K562 (cell line): ENCODE measurements at regions not wholly inside any gene's neighbourhood (a gene's known extent, or its start where the extent isn't known, plus 50 kb on each side); places are given as distances from the start of the nearest gene placed in this dataset.

ENCODE experiments used
- ATAC-seq: fragments of 200-7000 bp; cut with Tn5 transposase; 3 replicates; pipeline ENCODE4 v1.9.1; 2020; ENCODE audit warnings: moderate library complexity
- BruUV-seq: library from RNA; stranded (reverse); fragments of 400-500 nt; replicated peaks from 2 replicates; lab custom pipeline; 2021; lab: Mats Ljungman, UMichigan
- CTCF ChIA-PET: fragments of 300-600 bp; formaldehyde crosslinking; extraction: SDS; loops from one replicate; lab custom pipeline; 2021; ENCODE audit warnings: low intra/inter-chr PET ratio; lab: Yijun Ruan, JAX
- POLR2A ChIA-PET: fragments of 300-600, 350-650 bp; sonication (Branson Sonifier 250); formaldehyde crosslinking; extraction: SDS; loops from one replicate; lab custom pipeline; 2021; ENCODE audit warnings: antibody characterized with exemption, inconsistent platforms; lab: Yijun Ruan, JAX
- DNase-seq, 4 experiments: peaks; one replicate each; pipeline versions ENCODE4 v3.0.0 to v3.0.0-alpha.2; 2011 to 2018; ENCODE audit warnings: low spot score in 3 of 4, mixed read lengths in 3 of 4; ENCODE audit errors: extremely low read depth in 1 of 4
- FAIRE-seq: peaks from 2 replicates; lab custom pipeline; 2011; peaks lifted over from hg19 to GRCh38; lab: Jason Lieb, UNC
- H2AFZ ChIP-seq: 2 replicates; pipeline ENCODE4 v1.6.0; 2011; ENCODE audit warnings: low read depth, low read length, control low read depth, inconsistent platforms
- H3K27ac ChIP-seq: fragments of 200-600 bp; 3 replicates; pipeline ENCODE4 v1.8.0; 2011; ENCODE audit warnings: low read depth, mild to moderate bottlenecking, control low read depth, inconsistent platforms, low read length, moderate library complexity, mixed read lengths; ENCODE audit errors: extremely low read depth
- H3K27me3 ChIP-seq, 2 experiments: fragments of 300-600 bp in 1 of 2; 2 replicates in 1 of 2; 3 replicates in 1 of 2; pipeline versions ENCODE4 v1.6.0 to v1.8.0; 2011; ENCODE audit warnings: inconsistent platforms in 2 of 2, low read length in 2 of 2, mild to moderate bottlenecking in 1 of 2, mixed read lengths in 1 of 2, moderate library complexity in 1 of 2; ENCODE audit not compliant: control insufficient read depth in 2 of 2, insufficient read depth in 2 of 2
- H3K36me3 ChIP-seq: fragments of 300-600 bp; 3 replicates; pipeline ENCODE4 v1.8.0; 2011; ENCODE audit warnings: mild to moderate bottlenecking, low read length, inconsistent platforms; ENCODE audit not compliant: control insufficient read depth, insufficient read depth
- H3K4me1 ChIP-seq, 2 experiments: fragments of 200-600 bp in 1 of 2; replicated peaks in 1 of 2; 2 replicates in 1 of 2; 3 replicates in 1 of 2; pipeline versions ENCODE4 v1.5.1 to v1.8.0; 2011; ENCODE audit warnings: inconsistent platforms in 2 of 2, low read length in 2 of 2, mild to moderate bottlenecking in 1 of 2, mixed read lengths in 1 of 2, moderate library complexity in 1 of 2; ENCODE audit not compliant: control insufficient read depth in 2 of 2, insufficient read depth in 2 of 2
- H3K4me2 ChIP-seq: 2 replicates; pipeline ENCODE4 v1.6.1; 2011; ENCODE audit warnings: low read length, control low read depth, inconsistent platforms, mixed read lengths; ENCODE audit not compliant: insufficient read depth
- H3K4me3 ChIP-seq: fragments of 200-600 bp; sonication (generic), shearing (Covaris generic); 2 replicates; pipeline ENCODE4 v1.5.1; 2016; ENCODE audit warnings: control low read depth, inconsistent platforms
- H3K79me2 ChIP-seq: fragments of 200-600 bp; 3 replicates; pipeline ENCODE4 v1.8.0; 2011; ENCODE audit warnings: low read length, inconsistent platforms; ENCODE audit not compliant: control insufficient read depth, insufficient read depth
- H3K9ac ChIP-seq, 2 experiments: 2 replicates each; pipeline versions ENCODE4 v1.6.0 to v1.6.1; 2011; ENCODE audit warnings: low read depth in 2 of 2, low read length in 2 of 2, control low read depth in 1 of 2, inconsistent platforms in 1 of 2, mild to moderate bottlenecking in 1 of 2, mixed read lengths in 1 of 2; ENCODE audit not compliant: insufficient read depth in 1 of 2
- H3K9me1 ChIP-seq: one replicate; pipeline ENCODE4 v1.6.0; 2011; ENCODE audit warnings: inconsistent platforms, mild to moderate bottlenecking, low read length, moderate library complexity; ENCODE audit not compliant: control insufficient read depth, insufficient read depth
- H3K9me3 ChIP-seq: replicated peaks from 2 replicates; pipeline ENCODE4 v1.5.1; 2011; ENCODE audit warnings: low read depth, low read length, inconsistent platforms; ENCODE audit not compliant: control insufficient read depth, insufficient read depth
- H4K20me1 ChIP-seq: replicated peaks from 2 replicates; pipeline ENCODE4 v1.6.1; 2011; ENCODE audit warnings: low read length, inconsistent platforms, mixed read lengths; ENCODE audit not compliant: control insufficient read depth, insufficient read depth
- CHD4 ChIP-seq: fragments of 200-600 bp; sonication (generic); IDR thresholded peaks from 3 replicates; pipeline ENCODE4 v1.6.1; 2012; ENCODE audit warnings: low read depth, mild to moderate bottlenecking, mixed read lengths, low read length, inconsistent platforms; ENCODE audit not compliant: insufficient read depth, insufficient replicate concordance, poor library complexity, severe bottlenecking
- ESRRB ChIP-seq: fragments of 250-450 bp; sonication (Bioruptor Pico); IDR thresholded peaks from 2 replicates; pipeline ENCODE4 v1.5.0; 2020; ENCODE audit warnings: mild to moderate bottlenecking, moderate library complexity, borderline replicate concordance
- HDAC8 ChIP-seq: fragments of 450-650 bp; IDR thresholded peaks from 2 replicates; pipeline ENCODE4 v1.6.1; 2016; ENCODE audit warnings: mild to moderate bottlenecking, missing genetic modification characterization, moderate library complexity, missing compliant biosample characterization
- MBD2 ChIP-seq: sonication (generic); IDR thresholded peaks from 2 replicates; pipeline ENCODE4 v1.6.1; 2016; ENCODE audit warnings: low read depth, borderline replicate concordance
- PHB ChIP-seq: fragments of 250-450 bp; sonication (Bioruptor Pico); IDR thresholded peaks from 2 replicates; pipeline ENCODE4 v1.5.0; 2021
- SMARCC2 ChIP-seq: fragments of 450-650 bp; IDR thresholded peaks from 2 replicates; pipeline ENCODE4 v1.6.1; 2017; ENCODE audit warnings: antibody characterized with exemption, moderate library complexity, mild to moderate bottlenecking, low read depth
- ZNF212 ChIP-seq: fragments of 450-650 bp; formaldehyde crosslinking; IDR thresholded peaks from 2 replicates; pipeline ENCODE4 v1.4.0; 2020; ENCODE audit warnings: mild to moderate bottlenecking
- WGBS: fragments of 100-300 bp; shearing (Covaris generic); methylation state at CpG from one replicate; pipeline ENCODE4 v1.1.6; 2016; ENCODE audit warnings: low coverage, mixed read lengths; ENCODE audit not compliant: insufficient coverage; ENCODE audit errors: missing lambda C conversion rate; 5-methylcytosine and 5-hydroxymethylcytosine counted together
- in situ Hi-C: fragments of 300-500 bp; cut with MboI; formaldehyde crosslinking; loops from 4 replicates; pipeline ENCODE4 v1.15.0; 2018; ENCODE audit warnings: inconsistent platforms, mixed read lengths
- intact Hi-C: fragments of 100-400 bp; cut with micrococcal nuclease; formaldehyde crosslinking; loops from 2 replicates; pipeline ENCODE4 v1.14.2; 2022
- TF ChIP-seq, protein P1 (sequence below): fragments of 450-650 bp; IDR thresholded peaks from 2 replicates; pipeline ENCODE4 v1.6.1; 2016; ENCODE audit warnings: mild to moderate bottlenecking, moderate library complexity
- TF ChIP-seq, protein P2 (sequence below): IDR thresholded peaks from 2 replicates; pipeline ENCODE4 v1.6.1; 2011; ENCODE audit warnings: borderline replicate concordance, low read depth, mild to moderate bottlenecking, moderate library complexity, low read length; ENCODE audit not compliant: insufficient read depth, poor library complexity, severe bottlenecking

- Histone ChIP-seq H3K9me1 (no peaks in the 10 kb centered on the region), H2AFZ (no peak overlapping the region), H4K20me1 (no peaks in the 10 kb centered on the region), H3K27me3 (peaks cover 0 to 3% of the 10 kb centered on the region in 2 experiments; a peak in 2 of 5 replicates), H3K4me3 (no peak overlapping the region), H3K27ac (no peak overlapping the region), H3K9me3 (no peaks in the 10 kb centered on the region), H3K79me2 (no peaks in the 10 kb centered on the region), H3K9ac (no peak overlapping the region), H3K36me3 (no peaks in the 10 kb centered on the region), H3K4me2 (no peak overlapping the region), H3K4me1 (no peaks in the 10 kb centered on the region)
- FAIRE-seq, result no peak
- WGBS, result 0% methylated on average over 1 of the region's 1 CpG
- ATAC-seq, result no peak
- DNase-seq, result no peak
- intact Hi-C loops, result no loop called here
- POLR2A ChIA-PET, result no interaction called here
- no TSS peak for BruUV-seq
- in situ Hi-C loops, result no loop called here
- CTCF ChIA-PET, result no interaction called here
- TF ChIP-seq HDAC8 (tag) (no peak), CHD4 (no peak), ESRRB (CRISPR knock-in tag) (no peak), PHB (CRISPR knock-in tag) (no peak), SMARCC2 (no peak), MBD2 (no peak), ZNF212 (CRISPR knock-in tag) (no peak)
- TF ChIP-seq, protein P1, sequence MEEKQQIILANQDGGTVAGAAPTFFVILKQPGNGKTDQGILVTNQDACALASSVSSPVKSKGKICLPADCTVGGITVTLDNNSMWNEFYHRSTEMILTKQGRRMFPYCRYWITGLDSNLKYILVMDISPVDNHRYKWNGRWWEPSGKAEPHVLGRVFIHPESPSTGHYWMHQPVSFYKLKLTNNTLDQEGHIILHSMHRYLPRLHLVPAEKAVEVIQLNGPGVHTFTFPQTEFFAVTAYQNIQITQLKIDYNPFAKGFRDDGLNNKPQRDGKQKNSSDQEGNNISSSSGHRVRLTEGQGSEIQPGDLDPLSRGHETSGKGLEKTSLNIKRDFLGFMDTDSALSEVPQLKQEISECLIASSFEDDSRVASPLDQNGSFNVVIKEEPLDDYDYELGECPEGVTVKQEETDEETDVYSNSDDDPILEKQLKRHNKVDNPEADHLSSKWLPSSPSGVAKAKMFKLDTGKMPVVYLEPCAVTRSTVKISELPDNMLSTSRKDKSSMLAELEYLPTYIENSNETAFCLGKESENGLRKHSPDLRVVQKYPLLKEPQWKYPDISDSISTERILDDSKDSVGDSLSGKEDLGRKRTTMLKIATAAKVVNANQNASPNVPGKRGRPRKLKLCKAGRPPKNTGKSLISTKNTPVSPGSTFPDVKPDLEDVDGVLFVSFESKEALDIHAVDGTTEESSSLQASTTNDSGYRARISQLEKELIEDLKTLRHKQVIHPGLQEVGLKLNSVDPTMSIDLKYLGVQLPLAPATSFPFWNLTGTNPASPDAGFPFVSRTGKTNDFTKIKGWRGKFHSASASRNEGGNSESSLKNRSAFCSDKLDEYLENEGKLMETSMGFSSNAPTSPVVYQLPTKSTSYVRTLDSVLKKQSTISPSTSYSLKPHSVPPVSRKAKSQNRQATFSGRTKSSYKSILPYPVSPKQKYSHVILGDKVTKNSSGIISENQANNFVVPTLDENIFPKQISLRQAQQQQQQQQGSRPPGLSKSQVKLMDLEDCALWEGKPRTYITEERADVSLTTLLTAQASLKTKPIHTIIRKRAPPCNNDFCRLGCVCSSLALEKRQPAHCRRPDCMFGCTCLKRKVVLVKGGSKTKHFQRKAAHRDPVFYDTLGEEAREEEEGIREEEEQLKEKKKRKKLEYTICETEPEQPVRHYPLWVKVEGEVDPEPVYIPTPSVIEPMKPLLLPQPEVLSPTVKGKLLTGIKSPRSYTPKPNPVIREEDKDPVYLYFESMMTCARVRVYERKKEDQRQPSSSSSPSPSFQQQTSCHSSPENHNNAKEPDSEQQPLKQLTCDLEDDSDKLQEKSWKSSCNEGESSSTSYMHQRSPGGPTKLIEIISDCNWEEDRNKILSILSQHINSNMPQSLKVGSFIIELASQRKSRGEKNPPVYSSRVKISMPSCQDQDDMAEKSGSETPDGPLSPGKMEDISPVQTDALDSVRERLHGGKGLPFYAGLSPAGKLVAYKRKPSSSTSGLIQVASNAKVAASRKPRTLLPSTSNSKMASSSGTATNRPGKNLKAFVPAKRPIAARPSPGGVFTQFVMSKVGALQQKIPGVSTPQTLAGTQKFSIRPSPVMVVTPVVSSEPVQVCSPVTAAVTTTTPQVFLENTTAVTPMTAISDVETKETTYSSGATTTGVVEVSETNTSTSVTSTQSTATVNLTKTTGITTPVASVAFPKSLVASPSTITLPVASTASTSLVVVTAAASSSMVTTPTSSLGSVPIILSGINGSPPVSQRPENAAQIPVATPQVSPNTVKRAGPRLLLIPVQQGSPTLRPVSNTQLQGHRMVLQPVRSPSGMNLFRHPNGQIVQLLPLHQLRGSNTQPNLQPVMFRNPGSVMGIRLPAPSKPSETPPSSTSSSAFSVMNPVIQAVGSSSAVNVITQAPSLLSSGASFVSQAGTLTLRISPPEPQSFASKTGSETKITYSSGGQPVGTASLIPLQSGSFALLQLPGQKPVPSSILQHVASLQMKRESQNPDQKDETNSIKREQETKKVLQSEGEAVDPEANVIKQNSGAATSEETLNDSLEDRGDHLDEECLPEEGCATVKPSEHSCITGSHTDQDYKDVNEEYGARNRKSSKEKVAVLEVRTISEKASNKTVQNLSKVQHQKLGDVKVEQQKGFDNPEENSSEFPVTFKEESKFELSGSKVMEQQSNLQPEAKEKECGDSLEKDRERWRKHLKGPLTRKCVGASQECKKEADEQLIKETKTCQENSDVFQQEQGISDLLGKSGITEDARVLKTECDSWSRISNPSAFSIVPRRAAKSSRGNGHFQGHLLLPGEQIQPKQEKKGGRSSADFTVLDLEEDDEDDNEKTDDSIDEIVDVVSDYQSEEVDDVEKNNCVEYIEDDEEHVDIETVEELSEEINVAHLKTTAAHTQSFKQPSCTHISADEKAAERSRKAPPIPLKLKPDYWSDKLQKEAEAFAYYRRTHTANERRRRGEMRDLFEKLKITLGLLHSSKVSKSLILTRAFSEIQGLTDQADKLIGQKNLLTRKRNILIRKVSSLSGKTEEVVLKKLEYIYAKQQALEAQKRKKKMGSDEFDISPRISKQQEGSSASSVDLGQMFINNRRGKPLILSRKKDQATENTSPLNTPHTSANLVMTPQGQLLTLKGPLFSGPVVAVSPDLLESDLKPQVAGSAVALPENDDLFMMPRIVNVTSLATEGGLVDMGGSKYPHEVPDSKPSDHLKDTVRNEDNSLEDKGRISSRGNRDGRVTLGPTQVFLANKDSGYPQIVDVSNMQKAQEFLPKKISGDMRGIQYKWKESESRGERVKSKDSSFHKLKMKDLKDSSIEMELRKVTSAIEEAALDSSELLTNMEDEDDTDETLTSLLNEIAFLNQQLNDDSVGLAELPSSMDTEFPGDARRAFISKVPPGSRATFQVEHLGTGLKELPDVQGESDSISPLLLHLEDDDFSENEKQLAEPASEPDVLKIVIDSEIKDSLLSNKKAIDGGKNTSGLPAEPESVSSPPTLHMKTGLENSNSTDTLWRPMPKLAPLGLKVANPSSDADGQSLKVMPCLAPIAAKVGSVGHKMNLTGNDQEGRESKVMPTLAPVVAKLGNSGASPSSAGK, result no peak
- TF ChIP-seq, protein P2, sequence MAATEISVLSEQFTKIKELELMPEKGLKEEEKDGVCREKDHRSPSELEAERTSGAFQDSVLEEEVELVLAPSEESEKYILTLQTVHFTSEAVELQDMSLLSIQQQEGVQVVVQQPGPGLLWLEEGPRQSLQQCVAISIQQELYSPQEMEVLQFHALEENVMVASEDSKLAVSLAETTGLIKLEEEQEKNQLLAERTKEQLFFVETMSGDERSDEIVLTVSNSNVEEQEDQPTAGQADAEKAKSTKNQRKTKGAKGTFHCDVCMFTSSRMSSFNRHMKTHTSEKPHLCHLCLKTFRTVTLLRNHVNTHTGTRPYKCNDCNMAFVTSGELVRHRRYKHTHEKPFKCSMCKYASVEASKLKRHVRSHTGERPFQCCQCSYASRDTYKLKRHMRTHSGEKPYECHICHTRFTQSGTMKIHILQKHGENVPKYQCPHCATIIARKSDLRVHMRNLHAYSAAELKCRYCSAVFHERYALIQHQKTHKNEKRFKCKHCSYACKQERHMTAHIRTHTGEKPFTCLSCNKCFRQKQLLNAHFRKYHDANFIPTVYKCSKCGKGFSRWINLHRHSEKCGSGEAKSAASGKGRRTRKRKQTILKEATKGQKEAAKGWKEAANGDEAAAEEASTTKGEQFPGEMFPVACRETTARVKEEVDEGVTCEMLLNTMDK, result no peak
These were observed 330.9 kb upstream of the THBS1 start for GRCh38 chr15:39250001-39250400.
